Stomach (tissue), 4 donors: ENCODE measurements at regions not wholly inside any gene's neighbourhood (a gene's known extent, or its start where the extent isn't known, plus 50 kb on each side); places are given as distances from the start of the nearest gene placed in this dataset.

Source experiments
- EP300 ChIP-seq: sonication (generic); formaldehyde crosslinking; IDR thresholded peaks from one replicate; pipeline ENCODE4 v1.6.1; 2017; ENCODE audit warnings: antibody characterized with exemption
- POLR2A ChIP-seq, 4 donors: fragments of 450-650 bp; IDR thresholded peaks; one replicate each; pipeline ENCODE4 v1.6.1; 2016; ENCODE audit warnings: antibody characterized with exemption in 4 of 4, control low read depth in 2 of 4, mild to moderate bottlenecking in 1 of 4, moderate library complexity in 1 of 4
- POLR2AphosphoS5 ChIP-seq, 3 donors: sonication (generic); formaldehyde crosslinking; IDR thresholded peaks; one replicate each; pipeline ENCODE4 v1.6.1; 2016; ENCODE audit warnings: antibody characterized with exemption in 3 of 3
- TF ChIP-seq, protein P1 (sequence below), 7 experiments: fragments of 450-650 bp in 4 of 7; fragments of 200-600 bp in 3 of 7; sonication (generic) in 3 of 7; IDR thresholded peaks; one replicate each; pipeline ENCODE4 v1.5.1; 2016 to 2019; ENCODE audit warnings: antibody characterized with exemption in 7 of 7, control low read depth in 2 of 7, mild to moderate bottlenecking in 1 of 7

DNA sequence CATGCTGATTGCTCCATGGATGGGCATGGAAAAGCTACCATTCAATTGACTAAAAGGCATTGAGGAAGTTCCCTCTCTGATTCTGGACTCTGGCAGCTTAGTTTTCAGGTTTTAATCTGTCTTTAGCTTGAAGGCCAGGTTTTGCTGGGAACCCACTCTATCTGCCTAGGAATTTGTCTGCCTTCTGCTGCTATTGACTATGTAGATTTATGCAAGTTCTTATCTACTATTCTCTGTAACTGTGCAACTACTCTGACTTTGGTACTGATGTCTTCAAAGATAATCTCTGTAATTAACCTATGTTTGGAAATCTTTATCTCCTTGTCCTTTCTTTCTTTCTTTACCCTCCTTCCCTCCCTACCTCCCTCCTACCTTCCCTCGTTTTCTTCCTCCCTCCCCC lies 178.8 kb downstream of the DSEL start:
- TF ChIP-seq, protein P1, sequence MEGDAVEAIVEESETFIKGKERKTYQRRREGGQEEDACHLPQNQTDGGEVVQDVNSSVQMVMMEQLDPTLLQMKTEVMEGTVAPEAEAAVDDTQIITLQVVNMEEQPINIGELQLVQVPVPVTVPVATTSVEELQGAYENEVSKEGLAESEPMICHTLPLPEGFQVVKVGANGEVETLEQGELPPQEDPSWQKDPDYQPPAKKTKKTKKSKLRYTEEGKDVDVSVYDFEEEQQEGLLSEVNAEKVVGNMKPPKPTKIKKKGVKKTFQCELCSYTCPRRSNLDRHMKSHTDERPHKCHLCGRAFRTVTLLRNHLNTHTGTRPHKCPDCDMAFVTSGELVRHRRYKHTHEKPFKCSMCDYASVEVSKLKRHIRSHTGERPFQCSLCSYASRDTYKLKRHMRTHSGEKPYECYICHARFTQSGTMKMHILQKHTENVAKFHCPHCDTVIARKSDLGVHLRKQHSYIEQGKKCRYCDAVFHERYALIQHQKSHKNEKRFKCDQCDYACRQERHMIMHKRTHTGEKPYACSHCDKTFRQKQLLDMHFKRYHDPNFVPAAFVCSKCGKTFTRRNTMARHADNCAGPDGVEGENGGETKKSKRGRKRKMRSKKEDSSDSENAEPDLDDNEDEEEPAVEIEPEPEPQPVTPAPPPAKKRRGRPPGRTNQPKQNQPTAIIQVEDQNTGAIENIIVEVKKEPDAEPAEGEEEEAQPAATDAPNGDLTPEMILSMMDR (IDR thresholded peaks at IDR 0.05) = no peak
- TF ChIP-seq POLR2A (IDR thresholded peaks at IDR 0.05) = no peak
- no peak for TF ChIP-seq EP300
- no peak for TF ChIP-seq POLR2AphosphoS5 (IDR thresholded peaks at IDR 0.05)
